IMR-90 (cell line): ENCODE measurements at regions not wholly inside any gene's neighbourhood (a gene's known extent, or its start where the extent isn't known, plus 50 kb on each side); places are given as distances from the start of the nearest gene placed in this dataset.

Experiments used
- BHLHE40 ChIP-seq: fragments of 150-350 bp; IDR thresholded peaks from 2 replicates; pipeline ENCODE4 v1.6.1; 2016; ENCODE audit warnings: mild to moderate bottlenecking, low read depth, low read length
- CEBPB ChIP-seq: IDR thresholded peaks from 2 replicates; pipeline ENCODE4 v1.6.1; 2012; ENCODE audit warnings: low read depth, low read length, improper control_type of control experiment
- CHD1 ChIP-seq: IDR thresholded peaks from 2 replicates; pipeline ENCODE4 v1.6.1; 2012; ENCODE audit warnings: low read depth, low read length, improper control_type of control experiment
- MAZ ChIP-seq: IDR thresholded peaks from 2 replicates; pipeline ENCODE4 v1.6.1; 2012; ENCODE audit warnings: low read depth, mild to moderate bottlenecking, low read length, improper control_type of control experiment, moderate library complexity, borderline replicate concordance
- MXI1 ChIP-seq: IDR thresholded peaks from 2 replicates; pipeline ENCODE4 v1.6.1; 2012; ENCODE audit warnings: low read depth, mild to moderate bottlenecking, low read length, moderate library complexity, borderline replicate concordance
- POLR2A ChIP-seq: IDR thresholded peaks from 2 replicates; pipeline ENCODE4 v1.6.1; 2012; ENCODE audit warnings: mild to moderate bottlenecking, low read depth, low read length
- RAD21 ChIP-seq: IDR thresholded peaks from 2 replicates; pipeline ENCODE4 v1.6.1; 2012; ENCODE audit warnings: low read length, improper control_type of control experiment
- RCOR1 ChIP-seq: IDR thresholded peaks from 2 replicates; pipeline ENCODE4 v1.6.1; 2012; ENCODE audit warnings: mild to moderate bottlenecking, low read length, improper control_type of control experiment; ENCODE audit not compliant: insufficient replicate concordance
- RFX5 ChIP-seq: IDR thresholded peaks from 2 replicates; pipeline ENCODE4 v1.8.0; 2012; ENCODE audit warnings: low read depth, mild to moderate bottlenecking, low read length, moderate library complexity
- SMC3 ChIP-seq: fragments of 150-350 bp; IDR thresholded peaks from 2 replicates; pipeline ENCODE4 v1.6.1; 2016; ENCODE audit warnings: low read depth, mild to moderate bottlenecking, antibody characterized with exemption, low read length, moderate library complexity
- TF ChIP-seq, protein P1 (sequence below): conservative IDR thresholded peaks from 2 replicates; pipeline ENCODE4 v1.5.1; 2012; ENCODE audit warnings: mild to moderate bottlenecking, low read depth, low read length, improper control_type of control experiment
- TF ChIP-seq, protein P2 (sequence below): fragments of 150-350 bp; IDR thresholded peaks from 2 replicates; pipeline ENCODE4 v1.6.1; 2017; ENCODE audit warnings: mild to moderate bottlenecking, antibody characterized with exemption, low read length, low read depth

DNA sequence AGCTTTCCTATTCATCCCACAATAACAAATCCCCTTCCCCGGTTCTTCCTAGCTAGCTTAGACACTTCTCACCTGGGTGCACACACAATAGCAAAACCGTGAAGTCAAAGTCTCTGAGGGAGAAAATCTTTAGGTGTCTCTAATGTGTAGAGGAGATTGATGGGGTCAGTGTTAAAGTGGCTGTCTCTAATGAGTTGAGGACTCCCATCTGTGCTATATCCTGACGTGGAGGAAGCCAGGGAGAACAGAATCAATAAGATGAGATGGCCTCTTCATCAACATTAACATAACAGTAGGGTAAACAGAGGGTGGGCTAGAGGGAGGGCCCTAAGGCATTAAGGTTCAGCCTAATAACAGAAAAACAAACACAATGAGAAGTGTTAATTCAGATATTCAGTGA lies 120.4 kb downstream of the SLC5A7 start:
- TF ChIP-seq POLR2A (no peak), RAD21 (no peak), RFX5 (no peak), CEBPB (no peak), CHD1 (no peak), SMC3 (no peak), BHLHE40 (no peak), MAZ (no peak), MXI1 (no peak), RCOR1 (no peak)
- TF ChIP-seq, protein P1, sequence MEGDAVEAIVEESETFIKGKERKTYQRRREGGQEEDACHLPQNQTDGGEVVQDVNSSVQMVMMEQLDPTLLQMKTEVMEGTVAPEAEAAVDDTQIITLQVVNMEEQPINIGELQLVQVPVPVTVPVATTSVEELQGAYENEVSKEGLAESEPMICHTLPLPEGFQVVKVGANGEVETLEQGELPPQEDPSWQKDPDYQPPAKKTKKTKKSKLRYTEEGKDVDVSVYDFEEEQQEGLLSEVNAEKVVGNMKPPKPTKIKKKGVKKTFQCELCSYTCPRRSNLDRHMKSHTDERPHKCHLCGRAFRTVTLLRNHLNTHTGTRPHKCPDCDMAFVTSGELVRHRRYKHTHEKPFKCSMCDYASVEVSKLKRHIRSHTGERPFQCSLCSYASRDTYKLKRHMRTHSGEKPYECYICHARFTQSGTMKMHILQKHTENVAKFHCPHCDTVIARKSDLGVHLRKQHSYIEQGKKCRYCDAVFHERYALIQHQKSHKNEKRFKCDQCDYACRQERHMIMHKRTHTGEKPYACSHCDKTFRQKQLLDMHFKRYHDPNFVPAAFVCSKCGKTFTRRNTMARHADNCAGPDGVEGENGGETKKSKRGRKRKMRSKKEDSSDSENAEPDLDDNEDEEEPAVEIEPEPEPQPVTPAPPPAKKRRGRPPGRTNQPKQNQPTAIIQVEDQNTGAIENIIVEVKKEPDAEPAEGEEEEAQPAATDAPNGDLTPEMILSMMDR, result no peak
- TF ChIP-seq, protein P2, sequence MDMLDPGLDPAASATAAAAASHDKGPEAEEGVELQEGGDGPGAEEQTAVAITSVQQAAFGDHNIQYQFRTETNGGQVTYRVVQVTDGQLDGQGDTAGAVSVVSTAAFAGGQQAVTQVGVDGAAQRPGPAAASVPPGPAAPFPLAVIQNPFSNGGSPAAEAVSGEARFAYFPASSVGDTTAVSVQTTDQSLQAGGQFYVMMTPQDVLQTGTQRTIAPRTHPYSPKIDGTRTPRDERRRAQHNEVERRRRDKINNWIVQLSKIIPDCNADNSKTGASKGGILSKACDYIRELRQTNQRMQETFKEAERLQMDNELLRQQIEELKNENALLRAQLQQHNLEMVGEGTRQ, result no peak
